ENCODE measurements at regions not wholly inside any gene's neighbourhood (a gene's known extent, or its start where the extent isn't known, plus 50 kb on each side); places are given as distances from the start of the nearest gene placed in this dataset.

- H3K27me3 ChIP-seq: no peaks in the 10 kb centered on the region
- intact Hi-C loops (cut with DNase I; ENCODE audit: low total_unique reads): no loop called here
- no peak for DNase-seq
- no peak overlapping the region for H3K4me3 ChIP-seq
- no peaks in the 10 kb centered on the region for H3K36me3 ChIP-seq
- TF ChIP-seq, protein P1, sequence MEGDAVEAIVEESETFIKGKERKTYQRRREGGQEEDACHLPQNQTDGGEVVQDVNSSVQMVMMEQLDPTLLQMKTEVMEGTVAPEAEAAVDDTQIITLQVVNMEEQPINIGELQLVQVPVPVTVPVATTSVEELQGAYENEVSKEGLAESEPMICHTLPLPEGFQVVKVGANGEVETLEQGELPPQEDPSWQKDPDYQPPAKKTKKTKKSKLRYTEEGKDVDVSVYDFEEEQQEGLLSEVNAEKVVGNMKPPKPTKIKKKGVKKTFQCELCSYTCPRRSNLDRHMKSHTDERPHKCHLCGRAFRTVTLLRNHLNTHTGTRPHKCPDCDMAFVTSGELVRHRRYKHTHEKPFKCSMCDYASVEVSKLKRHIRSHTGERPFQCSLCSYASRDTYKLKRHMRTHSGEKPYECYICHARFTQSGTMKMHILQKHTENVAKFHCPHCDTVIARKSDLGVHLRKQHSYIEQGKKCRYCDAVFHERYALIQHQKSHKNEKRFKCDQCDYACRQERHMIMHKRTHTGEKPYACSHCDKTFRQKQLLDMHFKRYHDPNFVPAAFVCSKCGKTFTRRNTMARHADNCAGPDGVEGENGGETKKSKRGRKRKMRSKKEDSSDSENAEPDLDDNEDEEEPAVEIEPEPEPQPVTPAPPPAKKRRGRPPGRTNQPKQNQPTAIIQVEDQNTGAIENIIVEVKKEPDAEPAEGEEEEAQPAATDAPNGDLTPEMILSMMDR (IDR thresholded peaks at IDR 0.05): no peak
- peaks cover 0 to under 1% (median 0%) of the 10 kb centered on the region in 3 donors for H3K9me3 ChIP-seq
- no peak overlapping the region for H3K27ac ChIP-seq
- no peaks in the 10 kb centered on the region for H3K4me1 ChIP-seq
Observed at GRCh38 chr5:57831090-57831489, 348.5 kb upstream of the ACTBL2 start.

- intact Hi-C loops (cut with DNase I; ENCODE audit: low total_unique reads): no loop called here
- H3K27me3 ChIP-seq: no peaks in the 10 kb centered on the region
- no peaks in the 10 kb centered on the region for H3K9me3 ChIP-seq
- no peak for DNase-seq
- no peaks in the 10 kb centered on the region for H3K4me1 ChIP-seq
- no peak overlapping the region for H3K27ac ChIP-seq
- TF ChIP-seq, protein P1 (IDR thresholded peaks at IDR 0.05): no peak
- H3K4me3 ChIP-seq: no peak overlapping the region
- no peaks in the 10 kb centered on the region for H3K36me3 ChIP-seq
Observed at GRCh38 chr5:57828221-57828620, 345.6 kb upstream of the ACTBL2 start.

DNA sequence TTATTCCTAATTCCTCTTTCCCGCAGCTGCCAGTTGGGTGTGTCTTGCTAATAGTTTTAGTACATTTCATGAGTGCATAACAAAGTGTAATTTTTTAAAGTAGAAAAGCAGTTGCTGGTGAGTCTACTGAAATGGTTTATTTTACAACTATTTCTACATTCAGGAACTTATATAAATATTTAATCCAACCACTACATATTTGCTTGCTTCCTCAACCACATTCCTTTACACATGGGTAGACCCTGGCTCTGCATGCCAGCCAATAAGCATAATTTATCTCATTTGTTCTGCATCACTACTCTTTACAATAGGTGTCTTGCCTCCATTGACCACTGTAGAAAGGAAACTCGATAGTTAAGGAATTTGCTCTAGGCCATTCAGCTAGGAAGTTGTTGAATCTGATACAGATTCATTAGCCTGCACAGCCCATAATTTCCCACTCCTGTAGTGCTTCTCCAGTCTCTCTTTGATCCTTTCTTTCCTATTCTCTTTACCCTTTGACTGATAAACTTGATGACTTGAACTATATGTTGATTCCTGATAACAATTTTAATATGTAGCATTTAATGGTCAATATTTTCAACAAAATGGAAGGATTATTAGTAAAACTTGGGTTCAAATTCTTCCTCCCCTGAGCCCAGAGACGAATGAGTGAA is 342.5 kb upstream of the ACTBL2 start:
- H3K4me3 ChIP-seq: no peak overlapping the region
- no peak overlapping the region for H3K27ac ChIP-seq
- intact Hi-C loops (cut with DNase I; ENCODE audit: low total_unique reads): no loop called here
- no peaks in the 10 kb centered on the region for H3K36me3 ChIP-seq
- H3K9me3 ChIP-seq: peaks cover 0 to 8% (median 0%) of the 10 kb centered on the region in 3 donors
- no peaks in the 10 kb centered on the region for H3K27me3 ChIP-seq
- no peaks in the 10 kb centered on the region for H3K4me1 ChIP-seq
- TF ChIP-seq, protein P1 (IDR thresholded peaks at IDR 0.05): no peak
- DNase-seq: no peak

DNA sequence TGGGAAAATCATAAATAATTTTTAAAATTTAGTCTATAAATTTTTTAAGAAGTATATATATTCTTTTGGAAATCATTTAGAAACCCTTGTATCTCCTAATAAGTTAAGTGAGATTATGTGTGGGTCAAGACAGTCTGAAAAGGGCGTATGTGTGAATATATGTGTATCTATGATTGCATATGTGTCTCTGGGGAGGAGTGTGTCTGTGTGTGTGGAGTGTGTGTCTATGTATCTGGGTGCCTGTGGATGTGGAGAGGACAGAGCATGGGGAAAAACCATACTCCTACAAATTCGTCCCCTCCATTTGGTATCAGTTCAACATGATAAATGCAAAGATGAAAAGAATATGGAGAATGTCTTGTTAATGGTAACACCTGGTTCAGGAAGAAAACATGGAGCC is 342.0 kb upstream of the ACTBL2 start:
- H3K36me3 ChIP-seq: no peaks in the 10 kb centered on the region
- DNase-seq: no peak
- H3K27me3 ChIP-seq: no peaks in the 10 kb centered on the region
- H3K9me3 ChIP-seq: peaks cover 0 to 8% (median 0%) of the 10 kb centered on the region in 3 donors
- intact Hi-C loops (cut with DNase I; ENCODE audit: low total_unique reads): no loop called here
- no peak overlapping the region for H3K4me3 ChIP-seq
- TF ChIP-seq, protein P1 (IDR thresholded peaks at IDR 0.05): no peak
- no peak overlapping the region for H3K27ac ChIP-seq
- no peaks in the 10 kb centered on the region for H3K4me1 ChIP-seq

DNA sequence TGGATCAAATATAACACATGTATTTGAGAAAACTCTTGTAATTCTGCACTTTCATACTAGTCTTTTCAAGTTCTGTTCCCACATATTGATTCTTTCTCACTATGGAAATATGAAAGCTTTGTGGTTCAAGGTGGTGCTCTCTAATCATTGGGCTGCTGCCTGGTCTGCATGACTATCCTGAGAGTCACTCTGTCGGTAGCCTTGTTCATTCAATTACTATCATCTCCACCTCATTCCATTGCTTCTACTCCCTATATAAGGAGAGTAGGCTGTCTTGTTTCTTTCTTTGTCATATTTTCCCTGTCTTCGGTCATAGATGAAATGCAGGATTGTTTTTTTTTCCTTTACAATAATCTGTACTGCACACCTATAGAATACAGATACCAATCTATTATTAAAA is 341.4 kb upstream of the ACTBL2 start:
- H3K27ac ChIP-seq: no peak overlapping the region
- no peak overlapping the region for H3K4me3 ChIP-seq
- intact Hi-C loops (cut with DNase I; ENCODE audit: low total_unique reads): no loop called here
- no peaks in the 10 kb centered on the region for H3K36me3 ChIP-seq
- no peak for DNase-seq
- peaks cover 0 to 8% (median 0%) of the 10 kb centered on the region in 3 donors for H3K9me3 ChIP-seq
- H3K27me3 ChIP-seq: no peaks in the 10 kb centered on the region
- no peaks in the 10 kb centered on the region for H3K4me1 ChIP-seq
- TF ChIP-seq, protein P1 (IDR thresholded peaks at IDR 0.05): no peak

Measured in tibial artery (tissue), 4 donors.